Muscle of back (tissue), 3 donors: ENCODE measurements at regions not wholly inside any gene's neighbourhood (a gene's known extent, or its start where the extent isn't known, plus 50 kb on each side); places are given as distances from the start of the nearest gene placed in this dataset.
"Not testable (repeated sequence)": the region's sequence is repeated elsewhere in the genome, so short reads cannot be mapped to it uniquely, and the experiment has no call there.

Experiments
- DNase-seq, 3 donors: peaks; one replicate each; pipeline versions ENCODE4 v3.0.0 to v3.0.0-alpha.2; 2013

GRCh38 chr2:2493496-2493895 is 162.4 kb upstream of the MYT1L start:
- DNase-seq = no peak

GRCh38 chr2:2492800-2493199 is 161.7 kb upstream of the MYT1L start:
- DNase-seq = no peak

GRCh38 chr2:2491964-2492363 is 160.9 kb upstream of the MYT1L start:
- DNase-seq = no peak

GRCh38 chr2:2484301-2484700 is 153.2 kb upstream of the MYT1L start:
- DNase-seq = no peak

- no peak for DNase-seq
Observed at GRCh38 chr2:2482851-2483250, 151.8 kb upstream of the MYT1L start.

GRCh38 chr2:2472881-2473280 is 141.8 kb upstream of the MYT1L start:
- no peak for DNase-seq

GRCh38 chr2:2472044-2472443 is 141.0 kb upstream of the MYT1L start:
- DNase-seq = no peak

- DNase-seq = no peak
Observed at GRCh38 chr2:2466534-2466933, 135.5 kb upstream of the MYT1L start.

GRCh38 chr2:2464643-2465042 is 133.6 kb upstream of the MYT1L start:
- no peak for DNase-seq

GRCh38 chr2:2464094-2464493 is 133.0 kb upstream of the MYT1L start:
- DNase-seq = peak in 2 of 3 donors; percentile 1 to 35

GRCh38 chr2:2456721-2457120 is 125.6 kb upstream of the MYT1L start:
- DNase-seq = peak in 1 of 3 donors; percentile 33

- DNase-seq = peak in 1 of 3 donors; percentile 3
Observed at GRCh38 chr2:2455151-2455550, 124.1 kb upstream of the MYT1L start.

- DNase-seq = peak in 1 of 3 donors; percentile 3
Observed at GRCh38 chr2:2452961-2453360, 121.9 kb upstream of the MYT1L start.

GRCh38 chr2:2451275-2451674 is 120.2 kb upstream of the MYT1L start:
- not testable (repeated sequence) for DNase-seq

GRCh38 chr2:2448178-2448577 is 117.1 kb upstream of the MYT1L start:
- DNase-seq = no peak

GRCh38 chr2:2422621-2423020 is 91.5 kb upstream of the MYT1L start:
- no peak for DNase-seq

- DNase-seq = no peak
Observed at GRCh38 chr2:2413525-2413924, 82.5 kb upstream of the MYT1L start.

- DNase-seq = no peak
Observed at GRCh38 chr2:2410987-2411386, 79.9 kb upstream of the MYT1L start.

- DNase-seq = no peak
Observed at GRCh38 chr2:2409481-2409880, 78.4 kb upstream of the MYT1L start.

GRCh38 chr2:2405780-2406179 is 74.7 kb upstream of the MYT1L start:
- DNase-seq = no peak

GRCh38 chr2:2400286-2401038 is 69.4 kb upstream of the MYT1L start:
- DNase-seq = no peak

- no peak for DNase-seq
Observed at GRCh38 chr2:2399396-2399795, 68.3 kb upstream of the MYT1L start.

GRCh38 chr2:2392332-2392731 is 61.3 kb upstream of the MYT1L start:
- DNase-seq = no peak

GRCh38 chr2:2389215-2389614 is 58.1 kb upstream of the MYT1L start:
- DNase-seq = no peak
